ENCODE measurements at regions not wholly inside any gene's neighbourhood (a gene's known extent, or its start where the extent isn't known, plus 50 kb on each side); places are given as distances from the start of the nearest gene placed in this dataset.
"Not testable (repeated sequence)": the region's sequence is repeated elsewhere in the genome, so short reads cannot be mapped to it uniquely, and the experiment has no call there.

DNA sequence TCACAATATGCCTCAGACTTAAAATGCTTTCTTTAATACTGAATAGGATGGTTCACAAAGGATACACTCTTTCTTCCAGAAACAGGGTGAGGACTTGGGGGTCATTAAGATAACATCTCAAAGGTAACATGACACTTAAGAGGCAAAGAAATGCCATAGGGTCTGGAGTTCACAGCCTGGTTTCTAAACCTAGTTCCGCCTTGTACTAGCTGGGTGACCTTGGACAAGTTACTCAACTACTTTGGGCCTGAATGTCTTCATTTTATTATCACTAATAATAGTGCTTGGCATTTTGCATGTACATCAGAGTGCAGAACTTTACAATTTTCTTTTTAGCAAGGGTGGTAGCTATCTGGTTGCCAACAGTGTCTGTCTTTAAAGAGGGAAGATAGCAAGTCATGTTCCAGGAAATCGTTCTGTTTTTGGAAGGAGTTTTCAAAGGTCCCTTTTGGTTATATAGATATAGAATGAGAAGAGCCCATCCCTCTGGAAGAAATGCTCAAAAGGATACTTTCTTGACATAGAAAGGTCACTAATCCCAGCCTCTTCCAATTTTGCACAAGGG lies 257.8 kb downstream of the NUAK1 start:
- Mint-ChIP-seq H3K4me1 (no peaks in the 10 kb centered on the region), H3K36me3 (no peaks in the 10 kb centered on the region), H3K9me3 (no peaks in the 10 kb centered on the region), H3K4me3 (no peak overlapping the region), H3K27ac (no peak overlapping the region), H3K27me3 (no peaks in the 10 kb centered on the region)
- DNase-seq (no peak), ATAC-seq (replicated peaks) (no peak)

DNA sequence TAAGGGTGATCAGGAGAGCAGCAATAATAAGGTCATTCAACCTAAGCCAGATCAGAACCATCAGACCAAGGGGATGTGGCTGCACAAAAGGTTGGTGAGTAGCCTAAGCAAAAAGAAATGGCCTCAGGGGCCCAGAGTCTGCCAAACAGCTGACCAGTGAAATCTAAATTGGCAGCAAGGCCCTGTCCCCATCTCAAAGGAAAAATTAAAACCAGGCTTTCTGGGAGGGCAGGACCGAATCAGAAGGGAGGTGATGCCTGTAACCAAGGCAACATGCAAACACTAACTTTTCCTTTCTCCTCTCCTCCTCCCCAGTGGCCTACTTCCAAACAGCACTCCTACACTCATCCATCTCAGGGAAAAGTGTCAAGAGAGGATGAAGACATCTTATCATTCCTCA lies 256.4 kb downstream of the NUAK1 start:
- ATAC-seq (replicated peaks) = no peak
- Mint-ChIP-seq H3K27me3 (no peaks in the 10 kb centered on the region), H3K4me3 (no peak overlapping the region), H3K27ac (no peak overlapping the region), H3K4me1 (no peaks in the 10 kb centered on the region), H3K9me3 (no peaks in the 10 kb centered on the region), H3K36me3 (no peaks in the 10 kb centered on the region)
- DNase-seq = no peak

GRCh38 chr12:105887131-105887530 lies 251.6 kb downstream of the NUAK1 start:
- no peaks in the 10 kb centered on the region for H3K4me1 Mint-ChIP-seq
- H3K36me3 Mint-ChIP-seq = no peaks in the 10 kb centered on the region
- no peak for ATAC-seq (replicated peaks)
- H3K27me3 Mint-ChIP-seq = no peaks in the 10 kb centered on the region
- DNase-seq = no peak
- peaks cover 0 to 5% of the 10 kb centered on the region in 2 donors for H3K9me3 Mint-ChIP-seq
- H3K4me3 Mint-ChIP-seq = no peak overlapping the region
- no peak overlapping the region for H3K27ac Mint-ChIP-seq

DNA sequence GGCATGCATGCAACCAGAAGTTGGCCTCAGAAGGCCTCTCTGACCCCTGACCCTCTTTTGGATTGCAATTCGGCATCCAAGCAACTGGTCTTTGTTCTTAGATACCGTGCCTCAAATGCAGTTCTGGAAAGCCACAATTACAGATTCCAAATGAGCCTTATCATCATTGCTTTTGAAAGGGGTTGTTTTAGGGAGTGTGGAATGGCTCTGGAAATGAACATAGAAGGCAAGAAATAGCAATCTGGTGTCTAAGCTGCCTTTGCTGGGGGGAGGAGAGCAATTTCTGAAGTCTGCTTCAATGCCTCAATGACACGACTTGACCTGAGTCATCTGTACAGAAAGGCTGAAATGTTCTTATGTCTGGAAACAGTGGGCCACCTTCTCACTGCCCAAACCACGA lies 250.1 kb downstream of the NUAK1 start:
- DNase-seq = no peak

DNA sequence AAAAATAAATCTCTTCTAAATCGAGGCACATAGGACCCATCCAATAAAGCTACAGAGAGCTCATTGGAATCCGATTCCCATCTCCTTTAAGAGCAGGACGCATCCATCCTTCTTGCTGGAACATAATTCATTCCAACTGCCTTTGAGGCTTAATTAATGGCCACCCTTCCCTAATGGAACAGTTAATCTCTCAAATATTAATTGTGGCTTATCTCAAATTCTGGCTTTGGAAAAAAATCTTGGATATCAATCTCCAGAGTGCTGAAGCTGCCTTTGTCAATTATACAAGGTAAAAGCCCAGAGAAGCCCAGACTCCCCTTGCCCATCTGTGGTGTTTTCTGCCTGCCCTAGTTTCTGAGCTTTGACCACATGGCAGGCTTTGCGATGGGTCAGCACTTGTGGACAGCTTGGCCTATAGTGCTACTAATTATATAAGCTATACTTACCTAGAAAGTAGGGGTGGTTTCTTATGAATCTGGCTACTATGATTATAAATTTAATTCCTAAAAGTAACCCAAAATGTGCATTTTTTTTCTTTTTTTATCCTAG lies 246.3 kb downstream of the NUAK1 start:
- Mint-ChIP-seq H3K4me1 (no peaks in the 10 kb centered on the region), H3K4me3 (no peak overlapping the region), H3K27ac (no peak overlapping the region), H3K9me3 (peaks cover 0 to 5% of the 10 kb centered on the region in 2 donors), H3K27me3 (no peaks in the 10 kb centered on the region), H3K36me3 (no peaks in the 10 kb centered on the region)
- DNase-seq (no peak), ATAC-seq (replicated peaks) (no peak)

More for the DNA sequence above, 250.1 kb downstream of the NUAK1 start:
- no peak for ATAC-seq (replicated peaks)
- Mint-ChIP-seq H3K4me3 (no peak overlapping the region), H3K4me1 (no peaks in the 10 kb centered on the region), H3K36me3 (no peaks in the 10 kb centered on the region), H3K9me3 (peaks cover 0 to 5% of the 10 kb centered on the region in 2 donors), H3K27ac (no peak overlapping the region), H3K27me3 (no peaks in the 10 kb centered on the region)

GRCh38 chr12:105895197-105895832 lies 243.4 kb downstream of the NUAK1 start:
- not testable (repeated sequence) for H3K4me1 Mint-ChIP-seq; H3K27me3 Mint-ChIP-seq; H3K4me3 Mint-ChIP-seq; H3K9me3 Mint-ChIP-seq; H3K27ac Mint-ChIP-seq; H3K36me3 Mint-ChIP-seq; DNase-seq; ATAC-seq (replicated peaks)

GRCh38 chr12:105897311-105897725 lies 241.4 kb downstream of the NUAK1 start:
- peaks cover 0 to 8% of the 10 kb centered on the region in 2 donors for H3K9me3 Mint-ChIP-seq

DNA sequence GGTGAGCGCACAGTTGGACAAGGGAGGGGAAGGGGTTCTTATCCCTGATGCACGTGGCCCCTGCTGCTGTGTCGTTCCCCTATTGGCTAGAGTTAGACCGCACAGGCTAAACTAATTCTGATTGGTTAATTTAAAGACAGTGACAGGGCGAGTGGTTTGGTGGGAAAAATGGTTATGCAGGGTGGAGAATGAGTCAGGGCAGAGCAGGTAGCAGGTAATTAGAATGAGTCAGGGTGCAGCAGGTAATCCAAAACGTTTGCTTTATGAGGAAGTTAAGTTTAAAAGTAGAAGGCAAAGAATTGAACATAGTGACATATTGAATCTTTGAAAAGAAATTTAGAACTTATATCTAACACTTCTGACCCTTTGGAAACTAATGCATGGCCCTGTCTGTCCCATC lies 240.5 kb downstream of the NUAK1 start:
- H3K27ac Mint-ChIP-seq; H3K27me3 Mint-ChIP-seq; H3K4me3 Mint-ChIP-seq; ATAC-seq (replicated peaks); DNase-seq; H3K9me3 Mint-ChIP-seq; H3K4me1 Mint-ChIP-seq; H3K36me3 Mint-ChIP-seq: not testable (repeated sequence)

More at GRCh38 chr12:105897311-105897725, 241.4 kb downstream of the NUAK1 start:
- Mint-ChIP-seq H3K4me1 (no peaks in the 10 kb centered on the region), H3K36me3 (no peaks in the 10 kb centered on the region), H3K27ac (no peak overlapping the region), H3K27me3 (peaks cover 0 to 6% of the 10 kb centered on the region in 2 donors), H3K4me3 (no peak overlapping the region)
- ATAC-seq (replicated peaks) (no peak), DNase-seq (no peak)

GRCh38 chr12:105899589-105899988 lies 239.2 kb downstream of the NUAK1 start:
- Mint-ChIP-seq H3K27me3 (peaks cover 0 to 6% of the 10 kb centered on the region in 2 donors), H3K36me3 (no peaks in the 10 kb centered on the region), H3K4me3 (no peak overlapping the region), H3K9me3 (peaks cover 0 to 8% of the 10 kb centered on the region in 2 donors), H3K4me1 (no peaks in the 10 kb centered on the region), H3K27ac (no peak overlapping the region)
- no peak for DNase-seq
- ATAC-seq (replicated peaks) = no peak

- Mint-ChIP-seq H3K27ac (no peak overlapping the region), H3K4me1 (no peaks in the 10 kb centered on the region), H3K4me3 (no peak overlapping the region), H3K27me3 (no peaks in the 10 kb centered on the region), H3K36me3 (no peaks in the 10 kb centered on the region), H3K9me3 (peaks cover 0 to 7% of the 10 kb centered on the region in 2 donors)
- no peak for DNase-seq
- ATAC-seq (replicated peaks) = no peak
These were observed 232.2 kb downstream of the NUAK1 start for GRCh38 chr12:105906561-105906960.

GRCh38 chr12:105907982-105908381 lies 230.8 kb downstream of the NUAK1 start:
- Mint-ChIP-seq H3K4me3 (no peak overlapping the region), H3K27me3 (no peaks in the 10 kb centered on the region), H3K4me1 (no peaks in the 10 kb centered on the region), H3K27ac (no peak overlapping the region), H3K36me3 (no peaks in the 10 kb centered on the region), H3K9me3 (peaks cover 4 to 5% of the 10 kb centered on the region in 2 donors)
- ATAC-seq (replicated peaks) = no peak
- no peak for DNase-seq

- no peak for ATAC-seq (replicated peaks)
These were observed 228.7 kb downstream of the NUAK1 start for GRCh38 chr12:105910030-105910429.

DNA sequence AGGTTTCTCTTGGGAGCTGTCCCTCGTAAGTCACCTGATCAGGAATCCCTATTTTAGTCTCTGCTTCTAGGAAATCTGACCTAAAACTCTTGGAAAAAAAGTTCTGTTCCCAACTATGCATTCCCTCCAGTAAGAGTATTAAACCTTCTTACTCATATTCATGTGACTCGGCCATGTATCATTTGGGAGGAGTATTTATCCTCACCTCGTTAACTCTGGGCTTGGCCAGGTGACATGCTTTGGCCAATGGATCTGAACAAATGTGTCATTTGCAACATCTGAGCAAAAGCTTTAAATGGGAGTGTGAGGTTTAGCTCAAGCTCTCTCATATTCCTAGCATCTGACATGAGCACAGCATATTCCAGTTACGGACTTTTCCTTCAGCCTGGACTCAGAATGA lies 226.8 kb downstream of the NUAK1 start:
- Mint-ChIP-seq H3K4me3 (no peak overlapping the region), H3K36me3 (no peaks in the 10 kb centered on the region), H3K27me3 (no peaks in the 10 kb centered on the region), H3K4me1 (no peaks in the 10 kb centered on the region), H3K27ac (no peak overlapping the region), H3K9me3 (peaks cover 8 to 10% of the 10 kb centered on the region in 2 donors)
- ATAC-seq (replicated peaks) (no peak), DNase-seq (no peak)

More at GRCh38 chr12:105910030-105910429, 228.7 kb downstream of the NUAK1 start:
- Mint-ChIP-seq H3K4me1 (no peaks in the 10 kb centered on the region), H3K4me3 (no peak overlapping the region), H3K27ac (no peak overlapping the region), H3K9me3 (peaks cover 6 to 8% of the 10 kb centered on the region in 2 donors), H3K36me3 (no peaks in the 10 kb centered on the region), H3K27me3 (no peaks in the 10 kb centered on the region)
- DNase-seq = no peak

GRCh38 chr12:105912882-105913678 lies 225.7 kb downstream of the NUAK1 start:
- ATAC-seq (replicated peaks) = no peak
- no peaks in the 10 kb centered on the region for H3K36me3 Mint-ChIP-seq

More at GRCh38 chr12:105912882-105913678, 225.7 kb downstream of the NUAK1 start:
- Mint-ChIP-seq H3K27ac (no peak overlapping the region), H3K4me3 (no peak overlapping the region), H3K27me3 (no peaks in the 10 kb centered on the region), H3K9me3 (peaks cover 8 to 10% of the 10 kb centered on the region in 2 donors), H3K4me1 (no peaks in the 10 kb centered on the region)
- DNase-seq = no peak
